HG03378 (cell line): ENCODE measurements at regions not wholly inside any gene's neighbourhood (a gene's known extent, or its start where the extent isn't known, plus 50 kb on each side); places are given as distances from the start of the nearest gene placed in this dataset.
A peak's percentile ranks its signal among the peaks of the same experiment; 100 is the strongest.
"Not testable (repeated sequence)": the region's sequence is repeated elsewhere in the genome, so short reads cannot be mapped to it uniquely, and the experiment has no call there.

ENCODE experiments used
- ATAC-seq: cut with Tn5 transposase; IDR thresholded peaks from one replicate; pipeline ENCODE4 v1.9.1; 2021; ENCODE audit warnings: mild to moderate bottlenecking, moderate library complexity; ENCODE audit not compliant: unreplicated experiment

- ATAC-seq: not testable (repeated sequence)
Observed at GRCh38 chr16:88263681-88264287, 119.0 kb upstream of the ZNF469 start.

GRCh38 chr16:88264641-88265285 is 118.0 kb upstream of the ZNF469 start:
- peak; percentile 75 for ATAC-seq

- not testable (repeated sequence) for ATAC-seq
Observed at GRCh38 chr16:88265286-88265938, 117.3 kb upstream of the ZNF469 start.

- ATAC-seq: not testable (repeated sequence)
Observed at GRCh38 chr16:88266036-88266435, 116.7 kb upstream of the ZNF469 start.

- not testable (repeated sequence) for ATAC-seq
Observed at GRCh38 chr16:88266935-88267551, 115.7 kb upstream of the ZNF469 start.

GRCh38 chr16:88268186-88268970 is 114.4 kb upstream of the ZNF469 start:
- ATAC-seq: not testable (repeated sequence)

GRCh38 chr16:88270171-88270790 is 112.5 kb upstream of the ZNF469 start:
- not testable (repeated sequence) for ATAC-seq

GRCh38 chr16:88271296-88271695 is 111.5 kb upstream of the ZNF469 start:
- ATAC-seq: not testable (repeated sequence)

- ATAC-seq: not testable (repeated sequence)
Observed at GRCh38 chr16:88271776-88272175, 111.0 kb upstream of the ZNF469 start.

- not testable (repeated sequence) for ATAC-seq
Observed at GRCh38 chr16:88272437-88272836, 110.3 kb upstream of the ZNF469 start.

- ATAC-seq: not testable (repeated sequence)
Observed at GRCh38 chr16:88274126-88274750, 108.5 kb upstream of the ZNF469 start.

GRCh38 chr16:88274847-88275246 is 107.9 kb upstream of the ZNF469 start:
- ATAC-seq: no peak

- not testable (repeated sequence) for ATAC-seq
Observed at GRCh38 chr16:88275336-88276122, 107.2 kb upstream of the ZNF469 start.

- not testable (repeated sequence) for ATAC-seq
Observed at GRCh38 chr16:88276123-88276588, 106.6 kb upstream of the ZNF469 start.

GRCh38 chr16:88276591-88276990 is 106.2 kb upstream of the ZNF469 start:
- ATAC-seq: no peak

- no peak for ATAC-seq
Observed at GRCh38 chr16:88279998-88280397, 102.8 kb upstream of the ZNF469 start.

- ATAC-seq: no peak
Observed at GRCh38 chr16:88281858-88282563, 100.7 kb upstream of the ZNF469 start.
